ENCODE measurements at regions not wholly inside any gene's neighbourhood (a gene's known extent, or its start where the extent isn't known, plus 50 kb on each side); places are given as distances from the start of the nearest gene placed in this dataset.

GRCh38 chr2:128510701-128511397 is 192.2 kb upstream of the HS6ST1 start:
- H3K27me3 ChIP-seq (ENCODE audit: insufficient read depth, low read depth), result no peaks in the 10 kb centered on the region
- no TSS peak for BruUV-seq (replicated peaks)
- no peaks in the 10 kb centered on the region for H3K9me3 ChIP-seq (ENCODE audit: insufficient read depth, low read depth)
- H3K9me2 ChIP-seq (ENCODE audit: insufficient read depth), result no peaks in the 10 kb centered on the region
- no peaks in the 10 kb centered on the region for H3F3A ChIP-seq (ENCODE audit: insufficient read depth, low read depth)
- no peak overlapping the region for H3K27ac ChIP-seq
- no peak overlapping the region for H2AFZ ChIP-seq
- intact Hi-C loops (cut with micrococcal nuclease; ENCODE audit: unreplicated experiment), result no loop called here
- CTCF ChIA-PET, result no interaction called here
- H4K20me1 ChIP-seq (ENCODE audit: insufficient read depth), result no peaks in the 10 kb centered on the region
- H3K4me2 ChIP-seq, result no peak overlapping the region
- DNase-seq, result no peak
- H3K4me1 ChIP-seq (replicated peaks; ENCODE audit: insufficient read depth), result 0 out of 2 replicates have a peak, but pooled peaks cover 5% of the 10 kb centered on the region
- no peaks in the 10 kb centered on the region for H3K79me2 ChIP-seq (ENCODE audit: low read depth)
- H3K4me3 ChIP-seq, result no peak overlapping the region
- H3K36me3 ChIP-seq (ENCODE audit: low read depth), result no peaks in the 10 kb centered on the region
- TF ChIP-seq CTCF (conservative IDR thresholded peaks at IDR 0.05), result no peak
- TF ChIP-seq EZH2 (IDR thresholded peaks at IDR 0.05; ENCODE audit: low read depth), result no peak
- POLR2A ChIA-PET (ENCODE audit: unreplicated experiment), result no interaction called here

- H3K9me2 ChIP-seq (ENCODE audit: insufficient read depth), result no peaks in the 10 kb centered on the region
- 0 out of 2 replicates have a peak, but pooled peaks cover 4% of the 10 kb centered on the region for H3K4me1 ChIP-seq (replicated peaks; ENCODE audit: insufficient read depth)
- no peaks in the 10 kb centered on the region for H3K79me2 ChIP-seq (ENCODE audit: low read depth)
- DNase-seq, result no peak
- intact Hi-C loops (cut with micrococcal nuclease; ENCODE audit: unreplicated experiment), result no loop called here
- no peaks in the 10 kb centered on the region for H3F3A ChIP-seq (ENCODE audit: insufficient read depth, low read depth)
- H3K36me3 ChIP-seq (ENCODE audit: low read depth), result no peaks in the 10 kb centered on the region
- CTCF ChIA-PET, result no interaction called here
- BruUV-seq (replicated peaks), result no TSS peak
- no peak overlapping the region for H3K4me3 ChIP-seq
- TF ChIP-seq EZH2 (IDR thresholded peaks at IDR 0.05; ENCODE audit: low read depth) (no peak), CTCF (conservative IDR thresholded peaks at IDR 0.05) (no peak)
- H2AFZ ChIP-seq, result no peak overlapping the region
- no peaks in the 10 kb centered on the region for H3K27me3 ChIP-seq (ENCODE audit: insufficient read depth, low read depth)
- POLR2A ChIA-PET (ENCODE audit: unreplicated experiment), result no interaction called here
- no peak overlapping the region for H3K4me2 ChIP-seq
- no peak overlapping the region for H3K27ac ChIP-seq
- no peaks in the 10 kb centered on the region for H4K20me1 ChIP-seq (ENCODE audit: insufficient read depth)
- no peaks in the 10 kb centered on the region for H3K9me3 ChIP-seq (ENCODE audit: insufficient read depth, low read depth)
These were observed 193.2 kb upstream of the HS6ST1 start for GRCh38 chr2:128511731-128512378.

GRCh38 chr2:128512379-128513115 is 193.9 kb upstream of the HS6ST1 start:
- intact Hi-C loops (cut with micrococcal nuclease; ENCODE audit: unreplicated experiment), result no loop called here
- no peak overlapping the region for H2AFZ ChIP-seq
- ChIA-PET CTCF (no interaction called here), POLR2A (ENCODE audit: unreplicated experiment) (interaction anchor here (0.5 kb wide), 1 partner anchor 23 kb away, joined by 3 read pairs; no protein-coding TSS in a partner anchor)
- no peak overlapping the region for H3K27ac ChIP-seq
- H3K9me3 ChIP-seq (ENCODE audit: insufficient read depth, low read depth), result no peaks in the 10 kb centered on the region
- H3K79me2 ChIP-seq (ENCODE audit: low read depth), result no peaks in the 10 kb centered on the region
- no peaks in the 10 kb centered on the region for H3K36me3 ChIP-seq (ENCODE audit: low read depth)
- H4K20me1 ChIP-seq (ENCODE audit: insufficient read depth), result no peaks in the 10 kb centered on the region
- no TSS peak for BruUV-seq (replicated peaks)
- no peak for TF ChIP-seq CTCF (conservative IDR thresholded peaks at IDR 0.05)
- no peak for TF ChIP-seq EZH2 (IDR thresholded peaks at IDR 0.05; ENCODE audit: low read depth)
- no peaks in the 10 kb centered on the region for H3F3A ChIP-seq (ENCODE audit: insufficient read depth, low read depth)
- H3K4me1 ChIP-seq (replicated peaks; ENCODE audit: insufficient read depth), result no peaks in the 10 kb centered on the region
- no peaks in the 10 kb centered on the region for H3K27me3 ChIP-seq (ENCODE audit: insufficient read depth, low read depth)
- H3K4me2 ChIP-seq, result no peak overlapping the region
- DNase-seq, result no peak
- H3K4me3 ChIP-seq, result no peak overlapping the region
- no peaks in the 10 kb centered on the region for H3K9me2 ChIP-seq (ENCODE audit: insufficient read depth)
